Osteoblast (primary cell): ENCODE measurements at regions not wholly inside any gene's neighbourhood (a gene's known extent, or its start where the extent isn't known, plus 50 kb on each side); places are given as distances from the start of the nearest gene placed in this dataset.

Source experiments
- DNase-seq: peaks from one replicate; pipeline ENCODE4 v3.0.0; 2011; ENCODE audit warnings: low spot score, mixed read lengths; ENCODE audit not compliant: insufficient read length; ENCODE audit errors: missing footprints
- H2AFZ ChIP-seq: 2 replicates; pipeline ENCODE4 v1.6.0; 2011; ENCODE audit warnings: mild to moderate bottlenecking, low read length
- H3K27ac ChIP-seq: 2 replicates; pipeline ENCODE4 v1.5.1; 2011; ENCODE audit warnings: mild to moderate bottlenecking, low read depth, low read length, moderate library complexity
- H3K27me3 ChIP-seq: 2 replicates; pipeline ENCODE4 v1.6.0; 2012; ENCODE audit warnings: mild to moderate bottlenecking, control low read depth, inconsistent platforms, low read length, moderate library complexity; ENCODE audit not compliant: insufficient read depth
- H3K36me3 ChIP-seq: 2 replicates; pipeline ENCODE4 v1.5.1; 2011; ENCODE audit warnings: mild to moderate bottlenecking, low read length, control low read depth, moderate library complexity; ENCODE audit not compliant: insufficient read depth
- H3K4me1 ChIP-seq: 2 replicates; pipeline ENCODE4 v1.5.1; 2011; ENCODE audit warnings: mild to moderate bottlenecking, low read length, control low read depth, moderate library complexity; ENCODE audit not compliant: insufficient read depth
- H3K4me2 ChIP-seq: 2 replicates; pipeline ENCODE4 v1.6.0; 2011; ENCODE audit warnings: mild to moderate bottlenecking, low read length; ENCODE audit not compliant: insufficient read depth
- H3K4me3 ChIP-seq: fragments of 200-600 bp; sonication (generic); 3 replicates; pipeline ENCODE4 v1.5.1; 2012; ENCODE audit warnings: mild to moderate bottlenecking, low read length, inconsistent platforms; ENCODE audit not compliant: insufficient read depth
- H3K79me2 ChIP-seq: 2 replicates; pipeline ENCODE4 v1.6.0; 2012; ENCODE audit warnings: mild to moderate bottlenecking, low read length, control low read depth, inconsistent platforms; ENCODE audit not compliant: insufficient read depth
- H3K9me3 ChIP-seq: 2 replicates; pipeline ENCODE4 v1.5.1; 2011; ENCODE audit warnings: low read depth, low read length, control low read depth
- H4K20me1 ChIP-seq: 2 replicates; pipeline ENCODE4 v1.6.0; 2012; ENCODE audit warnings: mild to moderate bottlenecking, low read length, control low read depth; ENCODE audit not compliant: insufficient read depth
- CTCF ChIP-seq: IDR thresholded peaks from 2 replicates; pipeline ENCODE4 v1.5.1; 2011; ENCODE audit warnings: mild to moderate bottlenecking, low read depth, low read length, moderate library complexity; ENCODE audit errors: extremely low read depth

DNA sequence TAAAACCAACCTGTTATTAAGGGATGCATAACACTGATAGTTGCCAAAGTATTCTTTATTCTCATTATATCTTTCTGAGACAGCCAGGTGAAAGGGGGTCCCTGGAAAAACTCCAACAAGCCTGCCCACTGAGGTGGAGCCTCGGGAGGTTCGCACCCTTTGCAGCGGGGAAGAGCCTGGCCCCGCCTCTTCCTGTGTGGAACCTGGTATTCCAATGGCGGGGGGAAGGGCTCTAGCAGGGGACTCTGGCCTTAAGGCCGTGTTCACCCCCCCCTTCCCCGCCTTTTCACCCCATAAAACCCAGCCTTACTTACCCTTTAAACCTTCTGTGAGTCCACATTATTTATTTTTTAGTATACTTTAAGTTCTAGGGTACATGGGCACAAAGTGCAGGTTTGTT, 62.4 kb upstream of the PDK4 start:
- no peak for TF ChIP-seq CTCF
- Histone ChIP-seq H2AFZ (no peak overlapping the region), H4K20me1 (no peaks in the 10 kb centered on the region), H3K36me3 (no peaks in the 10 kb centered on the region), H3K4me2 (no peak overlapping the region), H3K9me3 (no peaks in the 10 kb centered on the region), H3K27ac (no peak overlapping the region), H3K4me1 (no peaks in the 10 kb centered on the region), H3K79me2 (no peaks in the 10 kb centered on the region), H3K4me3 (no peak overlapping the region), H3K27me3 (no peaks in the 10 kb centered on the region)
- DNase-seq, result no peak

DNA sequence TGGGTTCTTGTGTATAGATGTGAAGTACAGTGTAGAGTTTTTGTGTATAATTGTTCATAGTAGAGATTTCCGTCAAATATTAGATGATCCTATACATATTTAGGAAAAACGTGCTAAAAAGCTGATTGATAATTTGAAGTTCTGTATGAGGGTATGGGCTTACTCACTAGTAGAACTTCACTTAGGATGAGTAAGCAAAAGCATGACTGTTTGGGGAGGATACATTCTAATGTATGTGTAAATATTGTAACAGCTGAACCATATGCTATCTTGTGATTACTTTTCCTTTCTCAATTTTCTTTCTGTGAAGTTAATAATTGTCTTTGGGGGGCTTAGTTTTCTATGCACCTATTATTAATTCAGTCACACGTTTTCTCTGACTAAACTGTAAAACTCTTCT, 53.2 kb upstream of the PDK4 start:
- Histone ChIP-seq H3K4me3 (no peak overlapping the region), H3K27ac (no peak overlapping the region), H2AFZ (no peak overlapping the region), H3K27me3 (peaks cover 7% of the 10 kb centered on the region), H4K20me1 (no peaks in the 10 kb centered on the region), H3K9me3 (no peaks in the 10 kb centered on the region), H3K79me2 (no peaks in the 10 kb centered on the region), H3K4me1 (no peaks in the 10 kb centered on the region), H3K4me2 (no peak overlapping the region), H3K36me3 (no peaks in the 10 kb centered on the region)
- peak; percentile 30 for DNase-seq
- TF ChIP-seq CTCF, result no peak

GRCh38 chr7:95646350-95646749, 50.0 kb upstream of the PDK4 start:
- Histone ChIP-seq H3K27me3 (peaks cover 7% of the 10 kb centered on the region), H2AFZ (no peak overlapping the region), H3K9me3 (no peaks in the 10 kb centered on the region), H3K27ac (no peak overlapping the region), H3K4me1 (no peaks in the 10 kb centered on the region), H3K36me3 (no peaks in the 10 kb centered on the region), H3K4me3 (no peak overlapping the region), H3K79me2 (no peaks in the 10 kb centered on the region), H4K20me1 (no peaks in the 10 kb centered on the region), H3K4me2 (no peak overlapping the region)
- no peak for DNase-seq
- no peak for TF ChIP-seq CTCF
